HCT116 (cell line): ENCODE measurements at regions not wholly inside any gene's neighbourhood (a gene's known extent, or its start where the extent isn't known, plus 50 kb on each side); places are given as distances from the start of the nearest gene placed in this dataset.
"Not testable (repeated sequence)": the region's sequence is repeated elsewhere in the genome, so short reads cannot be mapped to it uniquely, and the experiment has no call there.

Experiments used
- ATAC-seq: fragments of 200-7000 bp; cut with Tn5 transposase; 2 replicates; pipeline ENCODE4 v1.9.1; 2020; ENCODE audit warnings: mild to moderate bottlenecking, moderate library complexity
- BruUV-seq: library from RNA; stranded (reverse); fragments of 400-500 nt; replicated peaks from 2 replicates; lab custom pipeline; 2021; lab: Mats Ljungman, UMichigan
- CTCF ChIA-PET: fragments of 300-600 bp; sonication (Branson Sonifier 250); formaldehyde crosslinking; loops from one replicate; lab custom pipeline; 2021; ENCODE audit warnings: antibody characterized with exemption; lab: Charles Lee
- POLR2A ChIA-PET: fragments of 300-600, 350-600 bp; sonication (Branson Sonifier 250); formaldehyde crosslinking; loops from one replicate; lab custom pipeline; 2021; ENCODE audit warnings: antibody characterized with exemption; lab: Charles Lee
- RAD21 ChIA-PET, 2 experiments: fragments of 300-600 bp; sonication (Branson Sonifier 250); formaldehyde crosslinking; loops; one replicate each; lab custom pipeline; 2023; ENCODE audit warnings: low total read pairs in 2 of 2; ENCODE audit not compliant: uncharacterized antibody in 2 of 2, unreplicated experiment in 2 of 2, low non-redundant PET in 1 of 2; lab: Charles Lee
- DNase-seq: peaks from one replicate; pipeline ENCODE4 v3.0.0-alpha.2; 2010; ENCODE audit warnings: low read depth, low spot score
- H2AFZ ChIP-seq: fragments of 200-600 bp; shearing (Covaris generic), sonication (generic); 2 replicates; pipeline ENCODE4 v1.6.1; 2017; ENCODE audit warnings: low read depth, mixed run types, mixed read lengths, antibody characterized with exemption, low read length; ENCODE audit not compliant: poor library complexity, severe bottlenecking
- H3K27ac ChIP-seq: 2 replicates; pipeline ENCODE4 v1.5.1; 2012; ENCODE audit warnings: low read depth, low read length
- H3K27me3 ChIP-seq: fragments of 200-600 bp; sonication (generic); 2 replicates; pipeline ENCODE4 v1.6.1; 2016; ENCODE audit warnings: mixed run types, low read length, mixed read lengths; ENCODE audit not compliant: insufficient read depth
- H3K36me3 ChIP-seq, 2 experiments: fragments of 200-500 bp in 1 of 2; fragments of 200-600 bp in 1 of 2; sonication (Bioruptor generic) in 1 of 2; sonication (generic) in 1 of 2; 2 replicates each; pipeline versions ENCODE4 v1.5.1 to v1.6.1; 2014 to 2016; ENCODE audit warnings: low read length in 2 of 2, inconsistent platforms in 1 of 2, mixed read lengths in 1 of 2, mixed run types in 1 of 2; ENCODE audit not compliant: insufficient read depth in 2 of 2, control insufficient read depth in 1 of 2
- H3K4me1 ChIP-seq, 2 experiments: fragments of 200-600 bp in 1 of 2; sonication (generic) in 1 of 2; 2 replicates each; pipeline versions ENCODE4 v1.5.1 to v1.6.1; 2012 to 2017; ENCODE audit warnings: low read length in 2 of 2, inconsistent platforms in 1 of 2, mild to moderate bottlenecking in 1 of 2, mixed read lengths in 1 of 2, mixed run types in 1 of 2, moderate library complexity in 1 of 2; ENCODE audit not compliant: insufficient read depth in 2 of 2, control insufficient read depth in 1 of 2
- H3K4me2 ChIP-seq: fragments of 200-600 bp; sonication (generic); 2 replicates; pipeline ENCODE4 v1.6.1; 2017; ENCODE audit warnings: mixed run types, low read length, mixed read lengths
- H3K4me3 ChIP-seq, 2 experiments: fragments of 200-600 bp in 1 of 2; sonication (generic) in 1 of 2; replicated peaks in 1 of 2; 2 replicates each; pipeline ENCODE4 v1.5.1; 2011 to 2016; ENCODE audit warnings: low read length in 2 of 2, control low read depth in 1 of 2, low read depth in 1 of 2, mild to moderate bottlenecking in 1 of 2, mixed read lengths in 1 of 2, mixed run types in 1 of 2
- H3K79me2 ChIP-seq: fragments of 200-600 bp; sonication (generic); 2 replicates; pipeline ENCODE4 v1.6.1; 2017; ENCODE audit warnings: mild to moderate bottlenecking, mixed run types, low read length, moderate library complexity, mixed read lengths; ENCODE audit not compliant: insufficient read depth
- H3K9ac ChIP-seq: fragments of 200-600 bp; sonication (generic); 2 replicates; pipeline ENCODE4 v1.6.1; 2016; ENCODE audit warnings: low read length, mixed read lengths
- H3K9me2 ChIP-seq: fragments of 200-600 bp; sonication (generic), shearing (Covaris generic); 2 replicates; pipeline ENCODE4 v1.6.1; 2017; ENCODE audit warnings: mixed run types, mild to moderate bottlenecking, moderate library complexity; ENCODE audit not compliant: insufficient read depth
- H3K9me3 ChIP-seq, 2 experiments: fragments of 200-500 bp in 1 of 2; fragments of 200-600 bp in 1 of 2; sonication (Bioruptor generic) in 1 of 2; sonication (generic) in 1 of 2; 2 replicates each; pipeline ENCODE4 v1.6.1; 2014 to 2017; ENCODE audit warnings: low read length in 2 of 2, mixed read lengths in 2 of 2, inconsistent platforms in 1 of 2, low read depth in 1 of 2, mild to moderate bottlenecking in 1 of 2, mixed run types in 1 of 2, moderate library complexity in 1 of 2; ENCODE audit not compliant: control insufficient read depth in 1 of 2, insufficient read depth in 1 of 2
- H4K20me1 ChIP-seq: fragments of 200-600 bp; sonication (generic), shearing (Covaris generic); 2 replicates; pipeline ENCODE4 v1.6.1; 2017; ENCODE audit warnings: mixed run types, mild to moderate bottlenecking, moderate library complexity; ENCODE audit not compliant: insufficient read depth
- CBX3 ChIP-seq: IDR thresholded peaks from 2 replicates; pipeline ENCODE4 v1.6.1; 2012; ENCODE audit warnings: low read depth
- EGR1 ChIP-seq: IDR thresholded peaks from 2 replicates; pipeline ENCODE4 v1.6.1; 2012; ENCODE audit warnings: low read depth
- ELF1 ChIP-seq: IDR thresholded peaks from 2 replicates; pipeline ENCODE4 v1.6.1; 2012; ENCODE audit warnings: low read depth, borderline replicate concordance
- EZH2 ChIP-seq: fragments of 200-600 bp; sonication (generic); IDR thresholded peaks from 2 replicates; pipeline ENCODE4 v1.6.1; 2017; ENCODE audit warnings: antibody characterized with exemption, mixed run types
- EZH2phosphoT487 ChIP-seq: fragments of 200-600 bp; IDR thresholded peaks from 2 replicates; pipeline ENCODE4 v1.6.1; 2018; ENCODE audit warnings: antibody characterized with exemption, borderline replicate concordance
- RAD21 ChIP-seq: IDR thresholded peaks from 2 replicates; pipeline ENCODE4 v1.6.1; 2012; ENCODE audit warnings: low read depth, mild to moderate bottlenecking
- SRF ChIP-seq: IDR thresholded peaks from 2 replicates; pipeline ENCODE4 v1.6.1; 2012; ENCODE audit warnings: low read depth
- TCF7L2 ChIP-seq: IDR thresholded peaks from 2 replicates; pipeline ENCODE4 v1.7.0; 2011; ENCODE audit warnings: borderline replicate concordance, inconsistent platforms; ENCODE audit not compliant: insufficient read depth, insufficient read length; ENCODE audit errors: extremely low read depth
- intact Hi-C: fragments of 100-400 bp; cut with micrococcal nuclease; formaldehyde crosslinking; loops from 2 replicates; pipeline ENCODE4 v1.10.0; 2022
- TF ChIP-seq, protein P1 (sequence below): IDR thresholded peaks from 2 replicates; pipeline ENCODE4 v1.6.1; 2011; ENCODE audit warnings: mild to moderate bottlenecking, low read length, moderate library complexity; ENCODE audit not compliant: insufficient replicate concordance; ENCODE audit errors: extremely low read depth
- TF ChIP-seq, protein P2 (sequence below), 3 experiments: fragments of 200-600 bp in 1 of 3; sonication (generic) in 1 of 3; IDR thresholded peaks in 2 of 3; conservative IDR thresholded peaks in 1 of 3; 2 replicates each; pipeline ENCODE4 v1.5.1; 2012 to 2017; ENCODE audit warnings: low read depth in 2 of 3, low read length in 2 of 3, antibody characterized with exemption in 1 of 3, borderline replicate concordance in 1 of 3, control low read depth in 1 of 3, mild to moderate bottlenecking in 1 of 3, mixed read lengths in 1 of 3, mixed run types in 1 of 3, moderate library complexity in 1 of 3; ENCODE audit not compliant: insufficient read depth in 1 of 3

DNA sequence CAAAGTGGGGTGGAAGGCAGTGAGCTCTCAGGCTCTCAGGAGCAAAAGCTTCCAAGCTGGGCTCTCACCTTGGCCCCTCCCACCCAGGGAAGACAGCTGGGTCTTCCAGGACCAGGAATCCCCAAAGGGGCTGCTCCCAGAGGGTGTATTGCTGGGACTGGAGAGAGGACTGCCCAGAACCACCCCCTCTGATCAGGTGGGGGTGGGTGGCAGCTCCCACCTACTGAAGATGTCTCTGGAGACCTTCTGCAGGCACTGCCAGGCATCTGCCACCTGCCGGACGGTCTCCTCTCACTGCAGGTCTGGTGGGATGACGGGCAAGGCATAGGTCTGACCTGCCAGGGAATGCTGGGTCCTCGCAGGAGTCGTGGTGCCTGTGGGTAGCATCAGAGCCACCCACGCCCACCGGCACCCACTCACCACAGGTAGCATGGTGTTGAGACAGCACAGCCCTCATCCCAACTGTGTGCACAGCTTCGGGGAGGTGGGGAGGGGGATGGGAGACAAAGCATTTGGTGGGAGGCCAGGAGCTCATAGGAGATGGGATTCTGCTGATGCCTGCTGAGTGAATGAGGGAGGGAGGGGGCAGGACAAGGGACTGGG lies 103.2 kb downstream of the SINHCAF start:
- no peak overlapping the region for H3K4me3 ChIP-seq
- H3K27me3 ChIP-seq = no peaks in the 10 kb centered on the region
- intact Hi-C loops = no loop called here
- CTCF ChIA-PET = no interaction called here
- RAD21 ChIA-PET = interaction anchor here in 1 of 2 experiments (0.6 kb wide), 1 partner anchor 340 kb away, joined by 4 read pairs; no protein-coding TSS in a partner anchor
- H3K36me3 ChIP-seq = no peaks in the 10 kb centered on the region
- BruUV-seq = no TSS peak
- H2AFZ ChIP-seq = no peak overlapping the region
- H3K4me1 ChIP-seq = no peaks in the 10 kb centered on the region
- DNase-seq (no peak), ATAC-seq (no peak)
- TF ChIP-seq RAD21 (no peak), SRF (no peak), CBX3 (no peak), EZH2 (no peak), EGR1 (no peak), TCF7L2 (no peak), EZH2phosphoT487 (no peak), ELF1 (no peak)
- TF ChIP-seq, protein P1, sequence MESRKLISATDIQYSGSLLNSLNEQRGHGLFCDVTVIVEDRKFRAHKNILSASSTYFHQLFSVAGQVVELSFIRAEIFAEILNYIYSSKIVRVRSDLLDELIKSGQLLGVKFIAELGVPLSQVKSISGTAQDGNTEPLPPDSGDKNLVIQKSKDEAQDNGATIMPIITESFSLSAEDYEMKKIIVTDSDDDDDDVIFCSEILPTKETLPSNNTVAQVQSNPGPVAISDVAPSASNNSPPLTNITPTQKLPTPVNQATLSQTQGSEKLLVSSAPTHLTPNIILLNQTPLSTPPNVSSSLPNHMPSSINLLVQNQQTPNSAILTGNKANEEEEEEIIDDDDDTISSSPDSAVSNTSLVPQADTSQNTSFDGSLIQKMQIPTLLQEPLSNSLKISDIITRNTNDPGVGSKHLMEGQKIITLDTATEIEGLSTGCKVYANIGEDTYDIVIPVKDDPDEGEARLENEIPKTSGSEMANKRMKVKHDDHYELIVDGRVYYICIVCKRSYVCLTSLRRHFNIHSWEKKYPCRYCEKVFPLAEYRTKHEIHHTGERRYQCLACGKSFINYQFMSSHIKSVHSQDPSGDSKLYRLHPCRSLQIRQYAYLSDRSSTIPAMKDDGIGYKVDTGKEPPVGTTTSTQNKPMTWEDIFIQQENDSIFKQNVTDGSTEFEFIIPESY = no peak
- TF ChIP-seq, protein P2, sequence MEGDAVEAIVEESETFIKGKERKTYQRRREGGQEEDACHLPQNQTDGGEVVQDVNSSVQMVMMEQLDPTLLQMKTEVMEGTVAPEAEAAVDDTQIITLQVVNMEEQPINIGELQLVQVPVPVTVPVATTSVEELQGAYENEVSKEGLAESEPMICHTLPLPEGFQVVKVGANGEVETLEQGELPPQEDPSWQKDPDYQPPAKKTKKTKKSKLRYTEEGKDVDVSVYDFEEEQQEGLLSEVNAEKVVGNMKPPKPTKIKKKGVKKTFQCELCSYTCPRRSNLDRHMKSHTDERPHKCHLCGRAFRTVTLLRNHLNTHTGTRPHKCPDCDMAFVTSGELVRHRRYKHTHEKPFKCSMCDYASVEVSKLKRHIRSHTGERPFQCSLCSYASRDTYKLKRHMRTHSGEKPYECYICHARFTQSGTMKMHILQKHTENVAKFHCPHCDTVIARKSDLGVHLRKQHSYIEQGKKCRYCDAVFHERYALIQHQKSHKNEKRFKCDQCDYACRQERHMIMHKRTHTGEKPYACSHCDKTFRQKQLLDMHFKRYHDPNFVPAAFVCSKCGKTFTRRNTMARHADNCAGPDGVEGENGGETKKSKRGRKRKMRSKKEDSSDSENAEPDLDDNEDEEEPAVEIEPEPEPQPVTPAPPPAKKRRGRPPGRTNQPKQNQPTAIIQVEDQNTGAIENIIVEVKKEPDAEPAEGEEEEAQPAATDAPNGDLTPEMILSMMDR (IDR thresholded peaks at IDR 0.05 in 2 of 3, conservative IDR thresholded peaks at IDR 0.05 in 1 of 3; ENCODE audit: borderline replicate concordance in 1 of 3, insufficient read depth in 1 of 3, low read depth in 2 of 3, low read length in 2 of 3) = no peak
- H3K27ac ChIP-seq = no peak overlapping the region
- H3K4me2 ChIP-seq = no peak overlapping the region
- H3K79me2 ChIP-seq = no peaks in the 10 kb centered on the region
- no peaks in the 10 kb centered on the region for H4K20me1 ChIP-seq
- no peaks in the 10 kb centered on the region for H3K9me3 ChIP-seq
- POLR2A ChIA-PET = no interaction called here
- H3K9me2 ChIP-seq = no peaks in the 10 kb centered on the region
- H3K9ac ChIP-seq = no peak overlapping the region

DNA sequence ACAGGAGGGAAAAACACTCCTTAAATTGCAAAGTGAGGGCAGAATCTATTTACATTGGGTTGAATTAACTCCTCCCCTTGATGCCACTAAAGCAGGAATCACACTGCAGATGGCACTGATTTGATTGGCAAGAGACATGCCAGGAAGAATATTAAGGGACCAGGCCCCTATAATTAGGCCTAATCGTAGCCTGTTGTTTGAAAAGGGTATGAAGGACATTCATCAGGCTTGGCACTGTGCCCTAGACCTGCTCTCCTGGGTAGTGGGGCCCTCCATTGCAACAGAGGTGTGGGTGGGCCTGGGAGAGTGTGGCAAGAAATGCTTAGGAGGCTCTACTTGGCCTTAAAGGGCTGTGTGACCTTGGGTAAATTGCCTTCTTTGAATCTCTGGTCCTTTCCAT lies 102.3 kb downstream of the SINHCAF start:
- H3K36me3 ChIP-seq, BruUV-seq, ATAC-seq, H3K9me2 ChIP-seq, H2AFZ ChIP-seq, H3K4me2 ChIP-seq, H3K9ac ChIP-seq, H4K20me1 ChIP-seq, DNase-seq, POLR2A ChIA-PET, H3K79me2 ChIP-seq, H3K27ac ChIP-seq, intact Hi-C loops, CTCF ChIA-PET, H3K4me3 ChIP-seq, H3K4me1 ChIP-seq, RAD21 ChIA-PET, H3K9me3 ChIP-seq, H3K27me3 ChIP-seq: not testable (repeated sequence)
